Keratinocyte (primary cell): ENCODE measurements at regions not wholly inside any gene's neighbourhood (a gene's known extent, or its start where the extent isn't known, plus 50 kb on each side); places are given as distances from the start of the nearest gene placed in this dataset.

Source experiments
- DNase-seq: peaks from one replicate; pipeline ENCODE4 v3.0.0-alpha.2; 2011; ENCODE audit warnings: low read depth, missing footprints, low spot score
- FAIRE-seq: peaks from 2 replicates; lab custom pipeline; 2011; peaks lifted over from hg19 to GRCh38; lab: Jason Lieb, UNC
- H2AFZ ChIP-seq: 2 replicates; pipeline ENCODE4 v1.6.0; 2012; ENCODE audit warnings: low read length, control low read depth, inconsistent platforms; ENCODE audit not compliant: control insufficient read depth
- H3K27ac ChIP-seq: 2 replicates; pipeline ENCODE4 v1.5.1; 2011; ENCODE audit warnings: low read length; ENCODE audit not compliant: control insufficient read depth, insufficient read depth
- H3K27me3 ChIP-seq: 3 replicates; pipeline ENCODE4 v1.6.0; 2011; ENCODE audit warnings: low read length; ENCODE audit not compliant: control insufficient read depth, insufficient read depth; ENCODE audit errors: extremely low read depth
- H3K36me3 ChIP-seq, 2 experiments: 2 replicates in 1 of 2; 3 replicates in 1 of 2; pipeline ENCODE4 v1.5.1; 2011; ENCODE audit warnings: low read length in 2 of 2, mild to moderate bottlenecking in 1 of 2; ENCODE audit not compliant: control insufficient read depth in 2 of 2, insufficient read depth in 2 of 2; ENCODE audit errors: extremely low read depth in 1 of 2
- H3K4me1 ChIP-seq: 3 replicates; pipeline ENCODE4 v1.5.1; 2011; ENCODE audit warnings: low read length; ENCODE audit not compliant: control insufficient read depth, insufficient read depth; ENCODE audit errors: extremely low read depth
- H3K4me2 ChIP-seq: 3 replicates; pipeline ENCODE4 v1.6.0; 2011; ENCODE audit warnings: low read depth, low read length; ENCODE audit not compliant: control insufficient read depth, insufficient read depth; ENCODE audit errors: extremely low read depth
- H3K4me3 ChIP-seq, 3 experiments: fragments of 200-600 bp in 1 of 3; sonication (generic) in 1 of 3; 2 replicates in 2 of 3; 3 replicates in 1 of 3; pipeline ENCODE4 v1.5.1; 2011 to 2016; ENCODE audit warnings: low read length in 3 of 3, mild to moderate bottlenecking in 3 of 3, control low read depth in 2 of 3, inconsistent platforms in 1 of 3, low read depth in 1 of 3, mixed read lengths in 1 of 3, mixed run types in 1 of 3, moderate library complexity in 1 of 3; ENCODE audit not compliant: control insufficient read depth in 2 of 3, insufficient read depth in 2 of 3; ENCODE audit errors: extremely low read depth in 1 of 3
- H3K79me2 ChIP-seq: 2 replicates; pipeline ENCODE4 v1.6.0; 2012; ENCODE audit warnings: low read length; ENCODE audit not compliant: control insufficient read depth, insufficient read depth
- H3K9ac ChIP-seq: 3 replicates; pipeline ENCODE4 v1.6.0; 2011; ENCODE audit warnings: low read length; ENCODE audit not compliant: control insufficient read depth, insufficient read depth; ENCODE audit errors: extremely low read depth
- H3K9me1 ChIP-seq: 3 replicates; pipeline ENCODE4 v1.6.0; 2011; ENCODE audit warnings: low read length; ENCODE audit not compliant: control insufficient read depth, insufficient read depth; ENCODE audit errors: extremely low read depth
- H3K9me3 ChIP-seq: 2 replicates; pipeline ENCODE4 v1.5.1; 2012; ENCODE audit warnings: low read depth, low read length; ENCODE audit not compliant: control insufficient read depth
- H4K20me1 ChIP-seq: 3 replicates; pipeline ENCODE4 v1.6.0; 2011; ENCODE audit warnings: low read length; ENCODE audit not compliant: control insufficient read depth, insufficient read depth; ENCODE audit errors: extremely low read depth
- EZH2 ChIP-seq: IDR thresholded peaks from one replicate; pipeline ENCODE4 v1.6.1; 2012; ENCODE audit warnings: inconsistent platforms, mild to moderate bottlenecking, low read length, moderate library complexity
- dilution Hi-C: fragments of 300-500 bp; cut with MboI; formaldehyde crosslinking; loops from one replicate; pipeline ENCODE4 v1.7.0; 2020; ENCODE audit warnings: low sequenced_read_pairs; ENCODE audit not compliant: extremely low pct_ligation_motif_present
- TF ChIP-seq, protein P1 (sequence below), 3 experiments: IDR thresholded peaks in 1 of 3; conservative IDR thresholded peaks in 1 of 3; optimal IDR thresholded peaks in 1 of 3; 2 replicates in 2 of 3; 3 replicates in 1 of 3; pipeline versions ENCODE3 to v1.5.1; 2011; ENCODE audit warnings: low read length in 3 of 3, mild to moderate bottlenecking in 3 of 3, moderate library complexity in 2 of 3, control low read depth in 1 of 3, inconsistent platforms in 1 of 3; ENCODE audit not compliant: insufficient read depth in 2 of 3; ENCODE audit errors: extremely low read depth in 1 of 3

DNA sequence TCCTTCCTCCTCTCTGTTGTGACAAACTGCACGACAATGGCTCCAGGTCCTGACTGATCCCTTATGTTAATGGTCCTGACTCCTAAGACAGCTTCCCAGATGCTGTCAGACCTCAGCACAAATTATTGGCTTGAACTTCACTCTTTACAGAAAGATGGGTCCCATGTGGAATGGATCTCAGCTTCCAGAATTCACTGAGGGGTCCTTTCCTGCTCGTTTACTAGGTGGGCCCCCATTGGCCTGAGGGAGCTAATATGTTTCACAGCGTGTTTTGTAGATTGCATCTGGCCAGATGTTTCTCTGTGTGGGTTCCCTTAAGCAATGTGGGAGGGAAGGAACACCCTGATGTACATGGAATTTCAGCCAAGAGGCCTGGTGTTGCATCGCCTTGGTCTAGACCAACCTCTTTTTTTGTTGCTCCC is 826.6 kb downstream of the MAFB start:
- DNase-seq: no peak
- Histone ChIP-seq H3K27ac (no peak overlapping the region), H3K4me3 (no peak overlapping the region), H3K27me3 (no peaks in the 10 kb centered on the region), H2AFZ (no peak overlapping the region), H3K4me1 (no peaks in the 10 kb centered on the region), H3K9ac (no peak overlapping the region), H3K79me2 (no peaks in the 10 kb centered on the region), H3K9me1 (no peaks in the 10 kb centered on the region), H3K36me3 (no peaks in the 10 kb centered on the region), H3K4me2 (no peak overlapping the region), H4K20me1 (no peaks in the 10 kb centered on the region), H3K9me3 (no peaks in the 10 kb centered on the region)
- TF ChIP-seq EZH2: no peak
- TF ChIP-seq, protein P1, sequence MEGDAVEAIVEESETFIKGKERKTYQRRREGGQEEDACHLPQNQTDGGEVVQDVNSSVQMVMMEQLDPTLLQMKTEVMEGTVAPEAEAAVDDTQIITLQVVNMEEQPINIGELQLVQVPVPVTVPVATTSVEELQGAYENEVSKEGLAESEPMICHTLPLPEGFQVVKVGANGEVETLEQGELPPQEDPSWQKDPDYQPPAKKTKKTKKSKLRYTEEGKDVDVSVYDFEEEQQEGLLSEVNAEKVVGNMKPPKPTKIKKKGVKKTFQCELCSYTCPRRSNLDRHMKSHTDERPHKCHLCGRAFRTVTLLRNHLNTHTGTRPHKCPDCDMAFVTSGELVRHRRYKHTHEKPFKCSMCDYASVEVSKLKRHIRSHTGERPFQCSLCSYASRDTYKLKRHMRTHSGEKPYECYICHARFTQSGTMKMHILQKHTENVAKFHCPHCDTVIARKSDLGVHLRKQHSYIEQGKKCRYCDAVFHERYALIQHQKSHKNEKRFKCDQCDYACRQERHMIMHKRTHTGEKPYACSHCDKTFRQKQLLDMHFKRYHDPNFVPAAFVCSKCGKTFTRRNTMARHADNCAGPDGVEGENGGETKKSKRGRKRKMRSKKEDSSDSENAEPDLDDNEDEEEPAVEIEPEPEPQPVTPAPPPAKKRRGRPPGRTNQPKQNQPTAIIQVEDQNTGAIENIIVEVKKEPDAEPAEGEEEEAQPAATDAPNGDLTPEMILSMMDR (optimal IDR thresholded peaks at IDR 0.05 in 1 of 3, IDR thresholded peaks at IDR 0.05 in 1 of 3, conservative IDR thresholded peaks at IDR 0.05 in 1 of 3; ENCODE audit: extremely low read depth in 1 of 3, insufficient read depth in 2 of 3, low read length in 3 of 3): no peak
- dilution Hi-C loops: no loop called here
- FAIRE-seq: no peak

DNA sequence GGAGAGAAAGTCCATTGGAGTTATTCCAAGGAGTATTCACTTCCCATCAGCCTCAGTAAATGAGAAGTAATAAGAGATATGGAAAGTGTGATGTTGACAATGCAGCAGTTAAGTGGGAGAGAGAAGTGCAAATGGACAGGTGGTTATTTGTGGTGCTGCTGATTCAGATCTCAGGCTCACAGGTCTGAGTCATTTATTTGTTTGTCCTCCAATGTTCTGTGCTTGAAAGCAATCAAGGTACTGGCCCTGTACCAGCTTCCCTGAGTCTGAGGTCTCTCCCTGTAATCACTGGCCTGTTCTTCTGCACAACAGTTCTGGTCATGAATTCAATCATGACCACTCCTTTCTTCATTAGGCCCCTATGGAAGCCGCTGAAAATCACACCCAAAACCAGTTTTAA is 827.7 kb downstream of the MAFB start:
- Histone ChIP-seq H3K4me2 (no peak overlapping the region), H3K9me1 (no peaks in the 10 kb centered on the region), H3K27ac (no peak overlapping the region), H3K4me3 (no peak overlapping the region), H3K9ac (no peak overlapping the region), H3K9me3 (no peaks in the 10 kb centered on the region), H3K27me3 (no peaks in the 10 kb centered on the region), H2AFZ (no peak overlapping the region), H3K4me1 (no peaks in the 10 kb centered on the region), H4K20me1 (no peaks in the 10 kb centered on the region), H3K79me2 (no peaks in the 10 kb centered on the region), H3K36me3 (no peaks in the 10 kb centered on the region)
- no peak for DNase-seq
- TF ChIP-seq EZH2: no peak
- dilution Hi-C loops: no loop called here
- no peak for FAIRE-seq

DNA sequence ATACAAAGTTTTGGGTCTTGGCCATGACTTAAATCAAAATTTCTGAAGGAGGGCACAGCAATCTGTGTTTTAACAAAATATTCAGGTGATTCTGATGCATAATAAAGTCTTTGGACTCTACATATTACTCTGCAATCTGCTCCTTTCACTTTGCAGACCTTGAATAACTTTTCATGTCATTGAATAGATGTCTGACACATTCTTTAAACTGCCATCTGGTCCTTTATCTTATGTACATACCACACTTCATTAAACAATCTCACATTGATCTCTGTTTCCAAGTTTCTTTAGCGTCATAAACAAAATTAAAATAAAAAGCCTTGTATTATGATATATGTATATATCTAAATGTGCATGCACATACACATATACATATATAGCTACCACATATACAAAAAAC is 831.2 kb downstream of the MAFB start:
- no peak for TF ChIP-seq EZH2
- TF ChIP-seq, protein P1 (optimal IDR thresholded peaks at IDR 0.05 in 1 of 3, IDR thresholded peaks at IDR 0.05 in 1 of 3, conservative IDR thresholded peaks at IDR 0.05 in 1 of 3; ENCODE audit: extremely low read depth in 1 of 3, insufficient read depth in 2 of 3, low read length in 3 of 3): no peak
- H3K27ac ChIP-seq: no peak overlapping the region
- FAIRE-seq (no peak), DNase-seq (no peak)
- no peaks in the 10 kb centered on the region for H4K20me1 ChIP-seq
- H3K9me3 ChIP-seq: no peaks in the 10 kb centered on the region
- dilution Hi-C loops: no loop called here
- H3K27me3 ChIP-seq: no peaks in the 10 kb centered on the region
- no peak overlapping the region for H3K4me2 ChIP-seq
- no peak overlapping the region for H3K9ac ChIP-seq
- H3K4me1 ChIP-seq: no peaks in the 10 kb centered on the region
- H2AFZ ChIP-seq: no peak overlapping the region
- H3K79me2 ChIP-seq: no peaks in the 10 kb centered on the region
- no peaks in the 10 kb centered on the region for H3K36me3 ChIP-seq
- H3K4me3 ChIP-seq: no peak overlapping the region
- no peaks in the 10 kb centered on the region for H3K9me1 ChIP-seq
